ENCODE measurements at regions not wholly inside any gene's neighbourhood (a gene's known extent, or its start where the extent isn't known, plus 50 kb on each side); places are given as distances from the start of the nearest gene placed in this dataset.

GRCh38 chr6:54719633-54720032 lies 126.9 kb upstream of the FAM83B start (continued):
- TF ChIP-seq REST (IDR thresholded peaks at IDR 0.05; ENCODE audit: unreplicated experiment) = no peak

- DNase-seq (ENCODE audit: low spot score) = no peak
- H3K4me2 ChIP-seq = no peak overlapping the region
Observed at GRCh38 chr6:54722328-54722727, 124.2 kb upstream of the FAM83B start.

More at GRCh38 chr6:54722328-54722727, 124.2 kb upstream of the FAM83B start:
- peaks cover 14% of the 10 kb centered on the region for H3K4me1 Mint-ChIP-seq
- Histone ChIP-seq H3K4me3 (no peak overlapping the region), H2AFZ (no peak overlapping the region), H3K27ac (ENCODE audit: low read depth) (no peak overlapping the region), H3K9me2 (ENCODE audit: insufficient read depth) (no peaks in the 10 kb centered on the region; the same call in 1 of the 2 replicates), H4K20me1 (replicated peaks; ENCODE audit: insufficient read depth) (no peaks in the 10 kb centered on the region), H3K36me3 (ENCODE audit: insufficient read depth) (no peaks in the 10 kb centered on the region), H3K4me1 (ENCODE audit: insufficient read depth) (0 out of 2 replicates have a peak, but pooled peaks cover 9% of the 10 kb centered on the region), H3F3A (replicated peaks; ENCODE audit: low read depth) (no peaks in the 10 kb centered on the region), H3K79me2 (replicated peaks; ENCODE audit: insufficient read depth) (no peaks in the 10 kb centered on the region), H3K27me3 (ENCODE audit: insufficient read depth) (no peaks in the 10 kb centered on the region)
- H3K27ac Mint-ChIP-seq = no peak overlapping the region
- no peak for ATAC-seq
- H3K36me3 Mint-ChIP-seq (ENCODE audit: low read depth) = no peaks in the 10 kb centered on the region
- H3K9me3 Mint-ChIP-seq = no peaks in the 10 kb centered on the region
- no peak overlapping the region for H3K4me3 Mint-ChIP-seq
- TF ChIP-seq, protein P1, sequence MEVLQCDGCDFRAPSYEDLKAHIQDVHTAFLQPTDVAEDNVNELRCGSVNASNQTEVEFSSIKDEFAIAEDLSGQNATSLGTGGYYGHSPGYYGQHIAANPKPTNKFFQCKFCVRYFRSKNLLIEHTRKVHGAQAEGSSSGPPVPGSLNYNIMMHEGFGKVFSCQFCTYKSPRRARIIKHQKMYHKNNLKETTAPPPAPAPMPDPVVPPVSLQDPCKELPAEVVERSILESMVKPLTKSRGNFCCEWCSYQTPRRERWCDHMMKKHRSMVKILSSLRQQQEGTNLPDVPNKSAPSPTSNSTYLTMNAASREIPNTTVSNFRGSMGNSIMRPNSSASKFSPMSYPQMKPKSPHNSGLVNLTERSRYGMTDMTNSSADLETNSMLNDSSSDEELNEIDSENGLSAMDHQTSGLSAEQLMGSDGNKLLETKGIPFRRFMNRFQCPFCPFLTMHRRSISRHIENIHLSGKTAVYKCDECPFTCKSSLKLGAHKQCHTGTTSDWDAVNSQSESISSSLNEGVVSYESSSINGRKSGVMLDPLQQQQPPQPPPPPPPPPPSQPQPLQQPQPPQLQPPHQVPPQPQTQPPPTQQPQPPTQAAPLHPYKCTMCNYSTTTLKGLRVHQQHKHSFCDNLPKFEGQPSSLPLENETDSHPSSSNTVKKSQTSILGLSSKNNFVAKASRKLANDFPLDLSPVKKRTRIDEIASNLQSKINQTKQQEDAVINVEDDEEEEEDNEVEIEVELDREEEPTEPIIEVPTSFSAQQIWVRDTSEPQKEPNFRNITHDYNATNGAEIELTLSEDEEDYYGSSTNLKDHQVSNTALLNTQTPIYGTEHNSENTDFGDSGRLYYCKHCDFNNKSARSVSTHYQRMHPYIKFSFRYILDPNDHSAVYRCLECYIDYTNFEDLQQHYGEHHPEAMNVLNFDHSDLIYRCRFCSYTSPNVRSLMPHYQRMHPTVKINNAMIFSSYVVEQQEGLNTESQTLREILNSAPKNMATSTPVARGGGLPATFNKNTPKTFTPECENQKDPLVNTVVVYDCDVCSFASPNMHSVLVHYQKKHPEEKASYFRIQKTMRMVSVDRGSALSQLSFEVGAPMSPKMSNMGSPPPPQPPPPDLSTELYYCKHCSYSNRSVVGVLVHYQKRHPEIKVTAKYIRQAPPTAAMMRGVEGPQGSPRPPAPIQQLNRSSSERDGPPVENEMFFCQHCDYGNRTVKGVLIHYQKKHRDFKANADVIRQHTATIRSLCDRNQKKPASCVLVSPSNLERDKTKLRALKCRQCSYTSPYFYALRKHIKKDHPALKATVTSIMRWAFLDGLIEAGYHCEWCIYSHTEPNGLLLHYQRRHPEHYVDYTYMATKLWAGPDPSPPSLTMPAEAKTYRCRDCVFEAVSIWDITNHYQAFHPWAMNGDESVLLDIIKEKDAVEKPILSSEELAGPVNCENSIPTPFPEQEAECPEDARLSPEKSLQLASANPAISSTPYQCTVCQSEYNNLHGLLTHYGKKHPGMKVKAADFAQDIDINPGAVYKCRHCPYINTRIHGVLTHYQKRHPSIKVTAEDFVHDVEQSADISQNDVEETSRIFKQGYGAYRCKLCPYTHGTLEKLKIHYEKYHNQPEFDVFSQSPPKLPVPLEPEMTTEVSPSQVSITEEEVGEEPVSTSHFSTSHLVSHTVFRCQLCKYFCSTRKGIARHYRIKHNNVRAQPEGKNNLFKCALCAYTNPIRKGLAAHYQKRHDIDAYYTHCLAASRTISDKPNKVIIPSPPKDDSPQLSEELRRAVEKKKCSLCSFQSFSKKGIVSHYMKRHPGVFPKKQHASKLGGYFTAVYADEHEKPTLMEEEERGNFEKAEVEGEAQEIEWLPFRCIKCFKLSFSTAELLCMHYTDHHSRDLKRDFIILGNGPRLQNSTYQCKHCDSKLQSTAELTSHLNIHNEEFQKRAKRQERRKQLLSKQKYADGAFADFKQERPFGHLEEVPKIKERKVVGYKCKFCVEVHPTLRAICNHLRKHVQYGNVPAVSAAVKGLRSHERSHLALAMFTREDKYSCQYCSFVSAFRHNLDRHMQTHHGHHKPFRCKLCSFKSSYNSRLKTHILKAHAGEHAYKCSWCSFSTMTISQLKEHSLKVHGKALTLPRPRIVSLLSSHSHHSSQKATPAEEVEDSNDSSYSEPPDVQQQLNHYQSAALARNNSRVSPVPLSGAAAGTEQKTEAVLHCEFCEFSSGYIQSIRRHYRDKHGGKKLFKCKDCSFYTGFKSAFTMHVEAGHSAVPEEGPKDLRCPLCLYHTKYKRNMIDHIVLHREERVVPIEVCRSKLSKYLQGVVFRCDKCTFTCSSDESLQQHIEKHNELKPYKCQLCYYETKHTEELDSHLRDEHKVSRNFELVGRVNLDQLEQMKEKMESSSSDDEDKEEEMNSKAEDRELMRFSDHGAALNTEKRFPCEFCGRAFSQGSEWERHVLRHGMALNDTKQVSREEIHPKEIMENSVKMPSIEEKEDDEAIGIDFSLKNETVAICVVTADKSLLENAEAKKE (CRISPR knock-in tag; IDR thresholded peaks at IDR 0.05) = no peak
- TF ChIP-seq CREB1 (CRISPR knock-in tag; IDR thresholded peaks at IDR 0.05; ENCODE audit: low read depth) (no peak), ETS1 (IDR thresholded peaks at IDR 0.05) (no peak), CTCF (conservative IDR thresholded peaks at IDR 0.05; ENCODE audit: low read depth in 2 of 2) (no peak), ZNF114 (CRISPR knock-in tag; IDR thresholded peaks at IDR 0.05) (no peak), ZNF331 (CRISPR knock-in tag; IDR thresholded peaks at IDR 0.05; ENCODE audit: low read depth) (no peak), EZH2phosphoT487 (IDR thresholded peaks at IDR 0.05; ENCODE audit: unreplicated experiment) (no peak), STAT1 (IDR thresholded peaks at IDR 0.05; ENCODE audit: unreplicated experiment) (no peak), JUNB (IDR thresholded peaks at IDR 0.05; ENCODE audit: unreplicated experiment) (no peak), NANOG (IDR thresholded peaks at IDR 0.05; ENCODE audit: borderline replicate concordance) (no peak)
- H3K27me3 Mint-ChIP-seq (ENCODE audit: insufficient read depth, low read depth, poor library complexity) = no peaks in the 10 kb centered on the region
